Keratinocyte (primary cell): ENCODE measurements at regions not wholly inside any gene's neighbourhood (a gene's known extent, or its start where the extent isn't known, plus 50 kb on each side); places are given as distances from the start of the nearest gene placed in this dataset.

Source experiments
- CTCF ChIP-seq, 3 experiments: IDR thresholded peaks in 1 of 3; conservative IDR thresholded peaks in 1 of 3; optimal IDR thresholded peaks in 1 of 3; 2 replicates in 2 of 3; 3 replicates in 1 of 3; pipeline versions ENCODE3 to v1.5.1; 2011; ENCODE audit warnings: low read length in 3 of 3, mild to moderate bottlenecking in 3 of 3, moderate library complexity in 2 of 3, control low read depth in 1 of 3, inconsistent platforms in 1 of 3; ENCODE audit not compliant: insufficient read depth in 2 of 3; ENCODE audit errors: extremely low read depth in 1 of 3
- EZH2 ChIP-seq: IDR thresholded peaks from one replicate; pipeline ENCODE4 v1.6.1; 2012; ENCODE audit warnings: inconsistent platforms, mild to moderate bottlenecking, low read length, moderate library complexity

- TF ChIP-seq CTCF (optimal IDR thresholded peaks at IDR 0.05 in 1 of 3, IDR thresholded peaks at IDR 0.05 in 1 of 3, conservative IDR thresholded peaks at IDR 0.05 in 1 of 3; ENCODE audit: extremely low read depth in 1 of 3, insufficient read depth in 2 of 3, low read length in 3 of 3) (no peak), EZH2 (no peak)
Observed at GRCh38 chr10:78645169-78645686, 423.5 kb upstream of the ZMIZ1 start.
